ENCODE measurements at regions not wholly inside any gene's neighbourhood (a gene's known extent, or its start where the extent isn't known, plus 50 kb on each side); places are given as distances from the start of the nearest gene placed in this dataset.

DNA sequence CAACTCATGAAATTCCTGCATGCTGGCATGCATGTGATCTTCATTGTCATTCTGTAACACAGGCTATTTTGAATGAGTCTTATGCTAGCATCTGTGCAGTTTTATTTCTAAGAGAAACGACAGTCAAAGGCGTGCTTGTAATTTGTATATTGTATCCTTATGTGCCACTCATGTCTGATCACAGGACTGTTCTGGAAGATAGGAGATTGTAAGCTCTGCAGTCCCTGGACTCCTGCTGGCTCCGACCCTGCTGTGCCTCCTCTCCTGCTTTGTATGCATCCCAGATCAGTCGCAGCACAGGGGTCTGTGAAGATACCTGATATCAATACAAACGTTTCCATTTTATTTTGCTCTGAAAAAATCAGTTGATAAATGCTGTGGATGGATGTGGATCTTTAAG lies 653.1 kb downstream of the LIG4 start:
- no peaks in the 10 kb centered on the region for H3K4me1 ChIP-seq (ENCODE audit: insufficient read depth, low read length)
- H3K4me3 Mint-ChIP-seq: no peak overlapping the region
- no peak overlapping the region for H3K4me3 ChIP-seq (ENCODE audit: low read length)
- ATAC-seq (ENCODE audit: poor library complexity) (no peak), DNase-seq (no peak)
- H3K27me3 ChIP-seq (ENCODE audit: control insufficient read depth in 1 of 2, insufficient read depth in 2 of 2, low read length in 2 of 2): no peaks in the 10 kb centered on the region
- no peaks in the 10 kb centered on the region for H3K4me1 Mint-ChIP-seq (ENCODE audit: low read depth)
- ChIA-PET CTCF (no interaction called here), POLR2A (no interaction called here)
- H3K27ac Mint-ChIP-seq: no peak overlapping the region
- H3K27me3 Mint-ChIP-seq: no peaks in the 10 kb centered on the region
- intact Hi-C loops (cut with DNase I, micrococcal nuclease): no loop called here
- TF ChIP-seq, protein P1, sequence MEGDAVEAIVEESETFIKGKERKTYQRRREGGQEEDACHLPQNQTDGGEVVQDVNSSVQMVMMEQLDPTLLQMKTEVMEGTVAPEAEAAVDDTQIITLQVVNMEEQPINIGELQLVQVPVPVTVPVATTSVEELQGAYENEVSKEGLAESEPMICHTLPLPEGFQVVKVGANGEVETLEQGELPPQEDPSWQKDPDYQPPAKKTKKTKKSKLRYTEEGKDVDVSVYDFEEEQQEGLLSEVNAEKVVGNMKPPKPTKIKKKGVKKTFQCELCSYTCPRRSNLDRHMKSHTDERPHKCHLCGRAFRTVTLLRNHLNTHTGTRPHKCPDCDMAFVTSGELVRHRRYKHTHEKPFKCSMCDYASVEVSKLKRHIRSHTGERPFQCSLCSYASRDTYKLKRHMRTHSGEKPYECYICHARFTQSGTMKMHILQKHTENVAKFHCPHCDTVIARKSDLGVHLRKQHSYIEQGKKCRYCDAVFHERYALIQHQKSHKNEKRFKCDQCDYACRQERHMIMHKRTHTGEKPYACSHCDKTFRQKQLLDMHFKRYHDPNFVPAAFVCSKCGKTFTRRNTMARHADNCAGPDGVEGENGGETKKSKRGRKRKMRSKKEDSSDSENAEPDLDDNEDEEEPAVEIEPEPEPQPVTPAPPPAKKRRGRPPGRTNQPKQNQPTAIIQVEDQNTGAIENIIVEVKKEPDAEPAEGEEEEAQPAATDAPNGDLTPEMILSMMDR (IDR thresholded peaks at IDR 0.05): no peak
- H3K36me3 ChIP-seq (ENCODE audit: insufficient read depth, low read length): no peaks in the 10 kb centered on the region
- peaks cover 5% of the 10 kb centered on the region for H3K9me3 Mint-ChIP-seq
- no peaks in the 10 kb centered on the region for H3K36me3 Mint-ChIP-seq (ENCODE audit: low read depth)
- H3K9me3 ChIP-seq (ENCODE audit: control insufficient read depth in 1 of 2, insufficient read depth in 1 of 2, low read length in 2 of 2): peaks cover 0 to 10% of the 10 kb centered on the region in 2 experiments
- H3K27ac ChIP-seq (ENCODE audit: low read depth in 1 of 2, low read length in 2 of 2): no peak overlapping the region

DNA sequence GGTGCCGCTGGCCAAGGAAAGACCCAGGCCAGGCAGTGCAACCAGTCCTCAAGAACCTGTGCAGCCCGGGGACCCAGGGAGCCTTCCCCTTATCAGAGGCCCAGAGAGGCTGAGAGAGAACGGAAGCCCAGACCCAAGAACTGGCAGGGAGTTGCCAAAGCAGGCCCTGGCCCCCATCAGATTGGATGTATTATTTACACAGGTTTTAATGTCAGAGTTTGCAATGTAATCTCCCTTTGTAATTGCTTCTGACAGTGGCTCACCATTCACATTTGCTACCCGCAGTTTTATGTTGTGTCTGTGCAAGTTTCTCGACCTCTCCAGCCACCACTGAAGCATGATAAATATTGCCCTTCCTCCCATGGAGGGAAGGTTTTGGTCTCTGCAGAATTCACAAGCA lies 660.9 kb downstream of the LIG4 start:
- Mint-ChIP-seq H3K27me3 (no peaks in the 10 kb centered on the region), H3K27ac (no peak overlapping the region), H3K9me3 (peaks cover 5% of the 10 kb centered on the region), H3K4me1 (ENCODE audit: low read depth) (no peaks in the 10 kb centered on the region), H3K36me3 (ENCODE audit: low read depth) (no peaks in the 10 kb centered on the region), H3K4me3 (no peak overlapping the region)
- Histone ChIP-seq H3K27me3 (ENCODE audit: control insufficient read depth in 1 of 2, insufficient read depth in 2 of 2, low read length in 2 of 2) (no peaks in the 10 kb centered on the region), H3K36me3 (ENCODE audit: insufficient read depth, low read length) (no peaks in the 10 kb centered on the region), H3K9me3 (ENCODE audit: control insufficient read depth in 1 of 2, insufficient read depth in 1 of 2, low read length in 2 of 2) (peaks cover 0 to 12% of the 10 kb centered on the region in 2 experiments), H3K4me1 (ENCODE audit: insufficient read depth, low read length) (no peaks in the 10 kb centered on the region), H3K27ac (ENCODE audit: low read depth in 1 of 2, low read length in 2 of 2) (no peak overlapping the region), H3K4me3 (ENCODE audit: low read length) (no peak overlapping the region)
- TF ChIP-seq, protein P1 (IDR thresholded peaks at IDR 0.05): no peak
- CTCF ChIA-PET: no interaction called here
- POLR2A ChIA-PET: no interaction called here
- DNase-seq: no peak
- intact Hi-C loops (cut with DNase I, micrococcal nuclease): no loop called here
- ATAC-seq (ENCODE audit: poor library complexity): no peak

DNA sequence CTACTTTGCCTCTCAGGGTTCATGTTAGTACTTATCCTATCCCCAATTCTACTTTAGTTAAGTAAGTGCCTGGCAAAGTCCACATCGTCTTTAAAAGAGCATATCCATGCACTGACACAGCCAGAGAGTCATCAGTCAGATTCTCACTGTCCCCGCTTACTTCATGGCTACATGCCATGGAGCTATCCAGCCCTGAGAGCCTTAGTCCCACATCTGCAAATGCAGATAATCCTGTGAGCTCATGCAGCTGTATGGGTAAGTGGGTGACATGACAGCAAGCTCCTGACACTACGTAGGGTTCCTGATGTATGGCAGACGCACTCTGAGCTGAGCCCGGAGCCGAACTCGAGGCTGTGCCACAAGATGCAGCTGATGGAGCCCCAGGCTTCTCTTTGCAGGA lies 661.5 kb downstream of the LIG4 start:
- TF ChIP-seq, protein P1 (IDR thresholded peaks at IDR 0.05): no peak
- ATAC-seq (ENCODE audit: poor library complexity) (no peak), DNase-seq (no peak)
- CTCF ChIA-PET: no interaction called here
- POLR2A ChIA-PET: no interaction called here
- Histone ChIP-seq H3K36me3 (ENCODE audit: insufficient read depth, low read length) (no peaks in the 10 kb centered on the region), H3K4me3 (ENCODE audit: low read length) (no peak overlapping the region), H3K27me3 (ENCODE audit: control insufficient read depth in 1 of 2, insufficient read depth in 2 of 2, low read length in 2 of 2) (no peaks in the 10 kb centered on the region), H3K9me3 (ENCODE audit: control insufficient read depth in 1 of 2, insufficient read depth in 1 of 2, low read length in 2 of 2) (peaks cover 0 to 10% of the 10 kb centered on the region in 2 experiments), H3K27ac (ENCODE audit: low read depth in 1 of 2, low read length in 2 of 2) (no peak overlapping the region), H3K4me1 (ENCODE audit: insufficient read depth, low read length) (no peaks in the 10 kb centered on the region)
- Mint-ChIP-seq H3K36me3 (ENCODE audit: low read depth) (no peaks in the 10 kb centered on the region), H3K9me3 (peaks cover 2% of the 10 kb centered on the region), H3K4me1 (ENCODE audit: low read depth) (no peaks in the 10 kb centered on the region), H3K4me3 (no peak overlapping the region), H3K27ac (no peak overlapping the region), H3K27me3 (no peaks in the 10 kb centered on the region)
- intact Hi-C loops (cut with DNase I, micrococcal nuclease): no loop called here

Data from CD4-positive, alpha-beta T cell (primary cell).